Islet of Langerhans (tissue), 1 donor: ENCODE measurements at regions not wholly inside any gene's neighbourhood (a gene's known extent, or its start where the extent isn't known, plus 50 kb on each side); places are given as distances from the start of the nearest gene placed in this dataset.
"Not testable (repeated sequence)": the region's sequence is repeated elsewhere in the genome, so short reads cannot be mapped to it uniquely, and the experiment has no call there.

Source experiments
- FAIRE-seq: peaks from one replicate; lab custom pipeline; 2011; peaks lifted over from hg19 to GRCh38; lab: Jason Lieb, UNC

DNA sequence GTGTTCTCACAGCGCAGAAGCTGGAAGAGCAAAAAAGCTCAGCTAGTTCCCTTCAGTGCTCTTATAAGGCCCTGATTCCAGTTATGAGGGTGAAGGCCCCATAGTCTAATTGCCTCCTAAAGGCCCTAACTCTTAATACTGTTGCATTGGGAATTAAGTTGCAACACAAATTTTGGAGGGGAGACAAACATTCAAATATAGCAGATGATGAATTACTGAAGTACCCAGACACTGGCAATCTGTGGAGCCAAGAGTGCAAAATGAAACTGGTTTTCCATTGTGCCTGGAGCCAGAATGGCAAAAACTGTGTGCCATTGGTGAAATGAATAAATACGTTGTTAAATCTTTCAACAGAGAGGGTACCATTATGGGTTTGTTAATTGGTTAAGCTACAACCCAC, 356.0 kb downstream of the PPARGC1A start:
- no peak for FAIRE-seq

DNA sequence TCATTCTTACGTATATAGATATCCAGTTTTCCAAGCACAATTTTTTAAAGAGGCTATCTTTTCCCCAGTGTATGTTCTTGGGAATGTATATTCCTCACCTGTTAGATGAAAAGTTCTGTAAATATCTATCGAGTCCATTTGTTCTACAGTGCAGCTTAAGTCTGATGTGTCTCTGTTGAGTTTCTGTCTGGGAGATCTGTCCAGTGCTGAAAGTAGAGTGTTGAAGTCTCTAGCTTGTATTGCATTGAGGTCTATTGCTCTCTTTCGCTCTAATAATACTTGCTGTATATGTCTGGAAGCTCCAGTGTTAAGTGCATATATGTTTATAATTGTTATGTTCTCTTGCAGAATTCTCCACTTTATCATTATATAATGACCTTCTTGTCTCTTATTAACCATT, 373.1 kb downstream of the PPARGC1A start:
- FAIRE-seq, result no peak

- no peak for FAIRE-seq
Observed at GRCh38 chr4:23504083-23504482, 385.8 kb downstream of the PPARGC1A start.

DNA sequence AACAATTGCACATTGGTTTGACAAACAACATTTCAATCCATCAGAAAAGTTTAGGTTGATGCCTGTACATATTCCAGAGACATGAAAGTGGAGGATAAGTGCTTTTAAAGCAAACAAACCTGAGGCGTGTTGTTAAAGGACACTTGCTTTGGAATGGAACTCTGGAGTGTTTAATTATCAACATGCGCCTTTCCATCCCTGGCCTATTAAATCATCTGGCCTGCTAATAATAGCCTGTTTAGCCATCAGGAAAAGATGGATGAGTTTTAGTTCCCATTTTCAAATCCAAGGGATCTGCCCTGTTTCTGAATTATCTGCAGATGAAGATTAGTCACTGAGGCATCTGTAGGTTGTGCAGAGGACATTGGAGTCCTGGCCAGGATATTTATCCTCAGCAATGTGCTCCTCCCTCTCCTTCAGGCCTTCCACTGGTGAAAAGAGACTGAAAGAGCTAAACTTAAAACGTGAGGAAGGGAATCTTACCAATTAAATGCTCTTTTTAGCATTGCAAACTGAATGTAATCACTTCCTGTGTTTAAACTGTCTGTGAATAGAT, 388.9 kb downstream of the PPARGC1A start:
- FAIRE-seq, result no peak

DNA sequence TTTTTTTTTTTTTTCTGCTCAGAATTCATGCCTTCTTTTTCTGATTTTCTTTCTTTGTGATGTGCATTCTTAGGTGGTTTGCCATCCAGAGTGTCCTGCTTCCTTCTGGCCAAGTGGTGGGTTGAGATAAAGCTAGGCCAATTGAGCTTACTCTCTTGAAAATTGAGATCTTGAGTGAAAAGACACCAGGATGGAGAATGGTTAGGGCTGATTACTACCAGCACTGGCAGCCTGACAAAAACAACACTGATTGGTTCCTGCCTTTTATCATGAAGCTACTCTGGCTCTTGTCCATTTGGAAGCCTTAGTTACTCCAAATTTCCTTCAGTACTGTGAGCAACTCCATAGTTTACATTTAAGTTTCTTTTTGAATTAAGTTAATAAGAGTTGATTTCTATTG, 404.0 kb downstream of the PPARGC1A start:
- no peak for FAIRE-seq

GRCh38 chr4:23484689-23485088, 405.2 kb downstream of the PPARGC1A start:
- no peak for FAIRE-seq

DNA sequence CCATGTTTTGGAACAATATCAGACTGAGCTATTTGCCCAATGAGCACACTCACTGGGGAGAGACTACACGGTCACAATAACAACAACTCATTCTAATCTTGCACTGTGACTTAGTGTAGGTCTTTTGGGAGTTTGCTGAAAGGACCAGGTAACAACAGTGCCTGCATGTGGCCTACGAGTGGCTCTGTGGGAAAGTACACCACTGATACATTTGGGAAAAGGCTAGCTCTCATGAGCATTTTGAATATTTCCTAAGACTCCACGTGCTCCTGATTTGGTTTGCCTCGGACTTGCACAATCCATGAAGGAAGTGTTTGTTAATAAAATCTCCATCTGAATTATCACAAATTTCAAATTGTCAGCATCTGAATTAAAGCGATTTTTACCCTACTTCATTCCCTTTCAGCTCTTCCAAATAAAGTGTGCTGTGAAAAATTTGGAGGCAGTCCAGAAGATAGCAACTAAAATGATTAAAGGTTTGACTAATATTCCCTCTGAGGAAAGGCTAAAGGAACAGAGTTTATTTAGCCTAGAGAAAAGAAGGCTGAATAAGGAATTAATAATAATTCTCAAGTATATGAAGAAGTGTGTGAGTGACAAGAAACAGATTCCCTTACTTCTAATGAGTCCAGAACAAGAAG, 406.4 kb downstream of the PPARGC1A start:
- FAIRE-seq, result no peak

DNA sequence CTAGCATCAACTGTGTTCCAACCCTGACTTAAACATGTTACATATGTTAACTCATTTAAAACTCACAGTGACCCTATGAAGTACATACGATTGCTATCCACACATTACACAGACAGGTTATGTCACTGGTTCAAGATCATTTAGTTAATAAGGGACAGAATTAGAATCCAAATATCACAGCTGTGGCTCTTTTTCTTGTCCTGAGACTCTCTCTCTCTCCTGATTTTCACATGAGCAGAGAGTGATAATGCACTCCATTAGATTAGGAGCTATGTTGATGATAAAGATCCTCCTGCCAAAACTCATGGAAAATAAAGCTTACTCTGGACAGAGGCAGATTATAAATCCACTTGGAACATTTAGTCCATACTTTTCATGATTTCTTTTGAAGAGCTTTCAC, 408.3 kb downstream of the PPARGC1A start:
- FAIRE-seq, result no peak

- no peak for FAIRE-seq
Observed at GRCh38 chr4:23477905-23478304, 411.9 kb downstream of the PPARGC1A start.

GRCh38 chr4:23476515-23477090, 413.2 kb downstream of the PPARGC1A start:
- no peak for FAIRE-seq

DNA sequence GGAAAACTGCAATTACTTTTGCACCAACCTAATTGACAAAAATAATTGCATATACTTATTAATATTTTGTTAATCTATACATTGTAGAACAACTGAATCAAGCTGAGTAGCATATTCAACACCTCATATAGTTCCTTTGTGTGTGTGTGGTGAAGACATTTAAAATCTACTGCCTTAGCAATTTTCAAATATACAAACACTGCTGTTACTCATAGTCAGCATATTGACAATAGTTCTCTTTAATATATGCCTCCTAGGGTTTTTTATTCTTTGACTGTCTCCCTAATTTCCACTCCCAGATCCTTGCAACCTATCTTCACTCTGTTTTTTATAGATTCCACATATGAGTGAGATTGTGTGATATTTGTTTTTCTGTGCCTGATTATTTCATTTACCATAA, 426.8 kb downstream of the PPARGC1A start:
- no peak for FAIRE-seq

GRCh38 chr4:23458054-23458453, 431.8 kb downstream of the PPARGC1A start:
- no peak for FAIRE-seq

DNA sequence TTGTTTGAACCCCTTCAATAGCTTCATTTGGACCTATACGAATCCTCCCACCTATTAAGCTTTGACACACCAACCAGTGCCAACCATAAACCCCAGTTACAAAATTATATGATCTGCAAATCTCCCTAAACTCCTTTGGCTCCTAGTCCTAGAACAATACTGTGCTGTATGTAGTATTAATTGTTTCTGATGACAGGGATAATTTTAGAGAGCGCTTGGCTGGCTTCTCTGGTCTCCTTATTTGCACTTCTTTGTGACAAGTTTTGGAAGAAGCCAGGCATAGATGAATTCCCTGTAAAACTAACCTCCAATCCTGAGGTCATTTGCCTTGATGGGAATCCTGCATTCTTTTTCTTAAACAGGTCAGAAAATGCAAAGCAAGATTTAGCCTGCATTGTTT, 433.0 kb downstream of the PPARGC1A start:
- no peak for FAIRE-seq

DNA sequence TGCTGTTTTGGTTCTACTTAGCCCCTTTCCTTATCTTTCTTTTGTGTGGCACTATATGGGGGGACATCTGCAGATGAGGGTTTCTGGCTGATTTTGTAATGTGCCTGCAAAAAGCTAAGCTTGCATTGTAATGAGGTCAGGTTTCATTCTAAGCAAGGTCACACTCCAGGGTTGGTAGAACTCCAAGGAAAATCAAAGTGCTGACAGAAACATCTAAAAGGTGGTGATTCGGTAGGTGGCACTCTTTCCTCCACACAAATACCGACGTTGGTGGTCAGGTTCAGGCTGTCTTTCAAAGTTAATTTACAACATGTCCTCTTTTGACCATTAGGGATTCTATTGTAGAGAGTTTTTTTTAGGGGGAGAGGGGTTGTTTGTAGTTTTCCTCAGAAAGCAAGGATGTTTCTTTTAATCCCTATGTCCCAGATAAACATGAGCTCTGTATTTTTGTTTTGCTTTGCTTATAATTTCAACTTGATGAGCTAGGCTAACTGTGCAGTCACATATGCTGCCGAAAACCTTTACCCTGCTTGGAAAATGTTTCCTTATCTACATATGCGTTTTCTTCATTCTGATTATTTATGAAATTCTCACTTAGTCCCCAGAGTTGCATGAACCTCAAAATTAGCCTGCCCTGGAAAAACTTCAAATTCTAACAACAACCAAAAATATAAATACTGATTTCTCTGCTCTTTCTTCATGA, 434.2 kb downstream of the PPARGC1A start:
- FAIRE-seq, result no peak

DNA sequence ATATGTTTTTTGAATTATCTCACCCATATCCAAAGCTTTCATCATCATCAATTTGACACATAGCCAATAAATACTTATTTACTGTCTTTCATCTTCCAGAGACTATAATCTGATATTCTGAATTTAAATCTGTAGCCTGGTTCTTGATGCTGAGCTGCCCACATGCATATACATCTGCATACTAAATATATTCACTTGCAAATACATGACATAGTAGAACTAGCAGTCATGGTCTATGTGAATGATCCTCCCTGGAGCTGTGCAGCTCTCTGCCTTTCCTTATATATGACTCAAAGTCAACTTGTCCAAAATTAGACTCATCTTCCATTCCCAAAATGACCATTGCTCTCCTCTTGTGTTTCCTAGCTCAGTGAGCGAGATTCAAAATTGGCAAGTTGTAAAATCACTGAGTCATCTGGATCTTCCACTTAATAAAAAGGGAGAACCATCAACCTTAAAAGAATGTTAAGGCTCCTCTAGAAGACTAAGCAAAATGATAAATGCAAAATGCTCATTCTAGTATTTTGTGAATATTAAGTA, 448.2 kb downstream of the PPARGC1A start:
- no peak for FAIRE-seq

DNA sequence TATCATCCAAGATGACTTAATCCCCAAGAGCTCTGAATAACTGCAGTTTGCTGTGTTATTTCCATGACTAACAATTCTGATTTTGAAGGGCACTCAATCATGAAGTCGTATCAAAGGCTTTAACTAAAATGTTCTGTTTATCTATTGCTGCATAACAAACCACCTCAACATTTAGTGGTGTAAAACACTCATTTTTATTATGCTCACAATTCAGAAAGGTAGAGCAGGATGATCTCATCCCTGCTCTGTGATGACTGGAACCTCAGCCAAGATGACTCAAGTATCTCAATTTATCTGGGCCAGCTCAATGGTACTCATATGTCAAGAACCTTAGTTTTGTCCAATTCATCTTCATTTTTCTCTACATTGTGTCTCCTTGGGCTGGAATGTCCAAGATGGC, 451.1 kb downstream of the PPARGC1A start:
- FAIRE-seq, result no peak

DNA sequence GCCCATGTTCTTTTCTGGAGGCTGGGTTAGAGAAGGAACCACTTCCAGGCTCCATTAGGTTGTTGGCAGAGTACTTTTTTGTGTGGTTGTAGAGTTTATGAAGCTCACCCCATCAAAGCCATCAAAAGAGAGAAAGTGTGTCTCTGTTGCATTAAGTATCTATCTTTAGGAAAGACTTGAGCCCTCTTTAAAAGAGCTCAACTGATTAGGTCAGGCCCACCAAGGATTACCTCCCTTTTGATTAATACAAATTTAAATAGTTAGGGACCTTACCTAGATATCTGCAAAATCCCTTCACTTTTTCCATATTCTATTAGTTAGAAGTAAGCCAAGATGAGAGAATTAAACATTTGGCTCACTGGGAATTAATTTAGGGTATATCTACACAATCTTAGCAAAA, 460.4 kb downstream of the PPARGC1A start:
- no peak for FAIRE-seq

DNA sequence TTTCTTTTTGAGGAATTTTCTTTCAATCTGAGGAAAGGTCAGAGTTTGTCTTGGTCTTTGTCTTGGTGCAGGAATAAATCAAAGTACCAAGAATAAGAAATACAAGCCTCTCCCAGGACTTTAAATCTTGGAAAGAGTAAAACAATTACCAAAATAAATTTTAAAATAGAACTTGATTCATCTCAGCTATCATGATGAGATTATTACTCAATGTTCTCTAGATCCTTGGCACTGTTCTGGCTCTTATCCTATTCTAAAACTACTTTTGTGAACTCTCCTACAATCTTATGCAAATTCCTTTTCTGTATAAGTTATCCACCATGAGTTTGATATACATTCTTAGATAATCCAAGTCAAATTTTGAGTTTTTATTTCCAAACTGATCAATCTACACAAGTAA, 464.3 kb downstream of the PPARGC1A start:
- no peak for FAIRE-seq

- FAIRE-seq, result no peak
Observed at GRCh38 chr4:23423540-23423939, 466.3 kb downstream of the PPARGC1A start.

DNA sequence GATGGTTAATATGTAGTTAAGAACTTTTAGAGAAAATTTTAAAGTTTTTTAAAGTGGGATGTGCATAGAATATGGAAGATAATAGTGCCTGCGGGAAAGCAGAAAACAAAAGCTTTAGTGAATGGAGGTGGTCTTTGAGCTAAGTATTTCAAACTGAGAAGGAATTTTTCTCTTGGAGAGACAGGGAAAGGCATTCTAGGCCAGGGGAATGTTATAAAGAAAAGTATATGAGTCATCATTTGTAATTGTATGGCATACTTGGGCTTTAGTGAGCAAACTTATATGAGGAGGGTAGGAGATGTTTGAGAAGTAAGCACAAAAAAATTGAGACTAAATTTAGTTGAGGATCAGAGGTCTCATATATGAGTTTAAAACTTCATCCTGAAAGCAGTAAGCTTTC, 467.0 kb downstream of the PPARGC1A start:
- FAIRE-seq, result no peak

- FAIRE-seq, result no peak
Observed at GRCh38 chr4:23413631-23414030, 476.2 kb downstream of the PPARGC1A start.

DNA sequence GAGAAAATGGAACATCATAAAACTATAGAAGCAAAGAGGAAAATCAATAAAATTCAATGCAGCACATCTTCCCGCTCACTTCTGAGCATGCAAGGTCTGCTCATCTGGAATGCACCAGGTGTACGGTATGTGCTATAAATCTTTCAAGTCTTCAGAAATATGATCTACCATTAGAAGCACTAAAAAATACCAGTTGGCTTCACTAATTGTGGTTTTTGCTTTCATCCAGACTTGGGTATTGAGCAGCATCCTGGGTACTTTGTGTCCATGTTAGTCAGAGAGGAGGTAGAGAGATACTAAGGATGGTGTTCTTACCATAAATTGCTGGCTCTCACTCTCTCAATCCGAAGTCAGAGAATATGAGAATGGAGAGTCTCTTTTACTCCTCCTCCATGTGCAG, 477.1 kb downstream of the PPARGC1A start:
- no peak for FAIRE-seq

DNA sequence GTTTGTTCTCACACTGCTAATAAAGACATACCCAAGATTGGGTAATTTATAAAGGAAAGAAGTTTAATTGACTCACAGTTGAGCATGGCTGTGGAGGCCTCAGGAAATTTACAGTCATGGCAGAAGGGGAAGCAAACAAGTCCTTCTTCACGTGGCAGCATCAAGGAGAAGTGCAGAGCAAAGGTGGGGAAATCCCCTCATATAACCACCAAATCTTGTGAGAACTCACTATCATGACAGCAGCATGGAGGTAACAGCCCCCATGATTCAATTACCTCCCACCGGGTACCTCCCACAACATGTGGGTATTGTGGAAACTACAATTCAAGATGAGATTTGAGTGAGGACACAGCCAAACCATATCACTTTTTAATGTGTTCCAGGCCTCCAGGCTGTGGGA, 480.9 kb downstream of the PPARGC1A start:
- FAIRE-seq, result not testable (repeated sequence)
